Liver (tissue), 7 donors: ENCODE measurements at regions not wholly inside any gene's neighbourhood (a gene's known extent, or its start where the extent isn't known, plus 50 kb on each side); places are given as distances from the start of the nearest gene placed in this dataset.

Experiments used
- DNase-seq: peaks from one replicate; pipeline ENCODE4 v3.0.0-alpha.2; 2017; ENCODE audit warnings: low spot score
- H3K27ac ChIP-seq, 2 donors: one replicate each; pipeline ENCODE4 v1.7.0; 2013; ENCODE audit warnings: inconsistent platforms in 2 of 2, low read length in 2 of 2, control low read depth in 1 of 2, low read depth in 1 of 2, mild to moderate bottlenecking in 1 of 2
- H3K27me3 ChIP-seq, 4 donors: one replicate each; pipeline versions ENCODE4 v1.6.1 to v1.7.0; 2013; ENCODE audit warnings: low read length in 3 of 4, inconsistent platforms in 1 of 4, mild to moderate bottlenecking in 1 of 4, moderate library complexity in 1 of 4; ENCODE audit not compliant: control insufficient read depth in 4 of 4, insufficient read depth in 4 of 4
- H3K36me3 ChIP-seq, 4 donors: one replicate each; pipeline versions ENCODE4 v1.6.1 to v1.7.0; 2013; ENCODE audit warnings: low read length in 3 of 4, mild to moderate bottlenecking in 3 of 4, low read depth in 1 of 4, moderate library complexity in 1 of 4; ENCODE audit not compliant: control insufficient read depth in 4 of 4, insufficient read depth in 3 of 4
- H3K4me1 ChIP-seq, 4 donors: one replicate each; pipeline versions ENCODE4 v1.6.1 to v1.7.0; 2013; ENCODE audit warnings: low read length in 3 of 4, mild to moderate bottlenecking in 3 of 4, moderate library complexity in 1 of 4; ENCODE audit not compliant: control insufficient read depth in 4 of 4, insufficient read depth in 4 of 4
- H3K4me3 ChIP-seq, 3 donors: one replicate each; pipeline versions ENCODE4 v1.6.1 to v1.7.0; 2013; ENCODE audit warnings: low read length in 3 of 3, control low read depth in 1 of 3, low read depth in 1 of 3, mild to moderate bottlenecking in 1 of 3
- H3K9ac ChIP-seq, 2 donors: one replicate each; pipeline ENCODE4 v1.7.0; 2013; ENCODE audit warnings: low read length in 2 of 2, mild to moderate bottlenecking in 2 of 2, moderate library complexity in 2 of 2, control low read depth in 1 of 2, low read depth in 1 of 2
- H3K9me3 ChIP-seq, 4 donors: one replicate each; pipeline versions ENCODE4 v1.6.1 to v1.7.0; 2013; ENCODE audit warnings: low read length in 3 of 4; ENCODE audit not compliant: control insufficient read depth in 4 of 4
- EGR1 ChIP-seq, 2 donors: IDR thresholded peaks; 2 replicates each; pipeline ENCODE4 v1.6.1; 2016 to 2018; ENCODE audit warnings: antibody characterized with exemption in 2 of 2, low read depth in 2 of 2
- GABPA ChIP-seq, 2 donors: IDR thresholded peaks in 1 of 2; conservative IDR thresholded peaks in 1 of 2; 2 replicates each; pipeline ENCODE4 v1.6.1; 2016; ENCODE audit warnings: antibody characterized with exemption in 2 of 2, mild to moderate bottlenecking in 1 of 2, moderate library complexity in 1 of 2
- HNF4A ChIP-seq, 2 donors: conservative IDR thresholded peaks; 2 replicates each; pipeline ENCODE4 v1.6.1; 2016; ENCODE audit warnings: antibody characterized with exemption in 2 of 2, mild to moderate bottlenecking in 2 of 2
- HNF4G ChIP-seq: IDR thresholded peaks from 2 replicates; pipeline ENCODE4 v1.6.1; 2016; ENCODE audit warnings: antibody characterized with exemption
- JUND ChIP-seq, 2 donors: IDR thresholded peaks; 2 replicates each; pipeline ENCODE4 v1.6.1; 2016; ENCODE audit warnings: antibody characterized with exemption in 2 of 2
- MAX ChIP-seq: IDR thresholded peaks from 2 replicates; pipeline ENCODE4 v1.6.1; 2016; ENCODE audit warnings: antibody characterized with exemption
- NR2F2 ChIP-seq: IDR thresholded peaks from 2 replicates; pipeline ENCODE4 v1.6.1; 2016; ENCODE audit warnings: antibody characterized with exemption
- RXRA ChIP-seq, 2 donors: IDR thresholded peaks; 2 replicates each; pipeline ENCODE4 v1.6.1; 2017 to 2018; ENCODE audit warnings: antibody characterized with exemption in 2 of 2, mild to moderate bottlenecking in 1 of 2
- TAF1 ChIP-seq: conservative IDR thresholded peaks from 2 replicates; pipeline ENCODE4 v1.6.1; 2016; ENCODE audit warnings: antibody characterized with exemption, mild to moderate bottlenecking
- WGBS: extraction: QIAGEN DNeasy Blood & Tissue Kit; methylation state at CpG from one replicate; pipeline ENCODE4 v1.1.7; 2013; 5-methylcytosine and 5-hydroxymethylcytosine counted together
- TF ChIP-seq, protein P1 (sequence below): IDR thresholded peaks from 2 replicates; pipeline ENCODE4 v1.6.1; 2016; ENCODE audit warnings: antibody characterized with exemption
- TF ChIP-seq, protein P2 (sequence below): IDR thresholded peaks from 2 replicates; pipeline ENCODE4 v1.6.1; 2016; ENCODE audit warnings: antibody characterized with exemption, mild to moderate bottlenecking
- donor health status: healthy.
- donor health status: healthy.
- donor health status: healthy.
- donor health status: healthy.

- Histone ChIP-seq H3K9ac (no peak overlapping the region), H3K9me3 (no peaks in the 10 kb centered on the region), H3K4me3 (no peak overlapping the region), H3K27ac (no peak overlapping the region), H3K27me3 (no peaks in the 10 kb centered on the region), H3K4me1 (no peaks in the 10 kb centered on the region), H3K36me3 (no peaks in the 10 kb centered on the region)
- DNase-seq, result no peak
- 83% methylated on average over 14 of the region's 14 CpGs for WGBS
- TF ChIP-seq EGR1 (IDR thresholded peaks at IDR 0.05; ENCODE audit: low read depth in 2 of 2), result no peak
Measured at GRCh38 chr18:26642440-26643348, 94.3 kb upstream of the KCTD1 start.

DNA sequence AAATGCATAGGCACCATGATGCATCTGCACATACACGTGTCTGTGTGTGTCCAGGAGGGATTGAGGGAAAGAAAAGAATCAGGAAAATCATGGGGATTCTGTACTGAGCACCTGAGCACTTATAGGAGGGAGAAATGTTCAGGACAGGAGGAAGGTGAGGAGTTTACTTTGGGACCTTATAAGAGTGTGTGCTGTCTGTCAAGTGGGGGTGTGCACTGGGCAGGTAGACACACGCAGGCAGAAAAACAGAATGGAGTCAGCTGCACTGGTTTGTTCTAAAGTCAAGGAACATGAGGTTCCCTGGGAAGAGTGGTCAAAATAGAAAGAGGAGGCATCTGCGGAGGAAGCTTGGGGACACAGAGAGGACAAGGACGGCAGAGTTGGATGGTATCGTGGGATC, 92.2 kb upstream of the KCTD1 start:
- TF ChIP-seq RXRA (IDR thresholded peaks at IDR 0.05), result no peak
- TF ChIP-seq JUND (IDR thresholded peaks at IDR 0.05), result no peak
- TF ChIP-seq HNF4A (conservative IDR thresholded peaks at IDR 0.05), result no peak
- no peak for TF ChIP-seq HNF4G
- TF ChIP-seq NR2F2, result no peak
- TF ChIP-seq, protein P1, sequence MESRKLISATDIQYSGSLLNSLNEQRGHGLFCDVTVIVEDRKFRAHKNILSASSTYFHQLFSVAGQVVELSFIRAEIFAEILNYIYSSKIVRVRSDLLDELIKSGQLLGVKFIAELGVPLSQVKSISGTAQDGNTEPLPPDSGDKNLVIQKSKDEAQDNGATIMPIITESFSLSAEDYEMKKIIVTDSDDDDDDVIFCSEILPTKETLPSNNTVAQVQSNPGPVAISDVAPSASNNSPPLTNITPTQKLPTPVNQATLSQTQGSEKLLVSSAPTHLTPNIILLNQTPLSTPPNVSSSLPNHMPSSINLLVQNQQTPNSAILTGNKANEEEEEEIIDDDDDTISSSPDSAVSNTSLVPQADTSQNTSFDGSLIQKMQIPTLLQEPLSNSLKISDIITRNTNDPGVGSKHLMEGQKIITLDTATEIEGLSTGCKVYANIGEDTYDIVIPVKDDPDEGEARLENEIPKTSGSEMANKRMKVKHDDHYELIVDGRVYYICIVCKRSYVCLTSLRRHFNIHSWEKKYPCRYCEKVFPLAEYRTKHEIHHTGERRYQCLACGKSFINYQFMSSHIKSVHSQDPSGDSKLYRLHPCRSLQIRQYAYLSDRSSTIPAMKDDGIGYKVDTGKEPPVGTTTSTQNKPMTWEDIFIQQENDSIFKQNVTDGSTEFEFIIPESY, result no peak
- TF ChIP-seq, protein P2, sequence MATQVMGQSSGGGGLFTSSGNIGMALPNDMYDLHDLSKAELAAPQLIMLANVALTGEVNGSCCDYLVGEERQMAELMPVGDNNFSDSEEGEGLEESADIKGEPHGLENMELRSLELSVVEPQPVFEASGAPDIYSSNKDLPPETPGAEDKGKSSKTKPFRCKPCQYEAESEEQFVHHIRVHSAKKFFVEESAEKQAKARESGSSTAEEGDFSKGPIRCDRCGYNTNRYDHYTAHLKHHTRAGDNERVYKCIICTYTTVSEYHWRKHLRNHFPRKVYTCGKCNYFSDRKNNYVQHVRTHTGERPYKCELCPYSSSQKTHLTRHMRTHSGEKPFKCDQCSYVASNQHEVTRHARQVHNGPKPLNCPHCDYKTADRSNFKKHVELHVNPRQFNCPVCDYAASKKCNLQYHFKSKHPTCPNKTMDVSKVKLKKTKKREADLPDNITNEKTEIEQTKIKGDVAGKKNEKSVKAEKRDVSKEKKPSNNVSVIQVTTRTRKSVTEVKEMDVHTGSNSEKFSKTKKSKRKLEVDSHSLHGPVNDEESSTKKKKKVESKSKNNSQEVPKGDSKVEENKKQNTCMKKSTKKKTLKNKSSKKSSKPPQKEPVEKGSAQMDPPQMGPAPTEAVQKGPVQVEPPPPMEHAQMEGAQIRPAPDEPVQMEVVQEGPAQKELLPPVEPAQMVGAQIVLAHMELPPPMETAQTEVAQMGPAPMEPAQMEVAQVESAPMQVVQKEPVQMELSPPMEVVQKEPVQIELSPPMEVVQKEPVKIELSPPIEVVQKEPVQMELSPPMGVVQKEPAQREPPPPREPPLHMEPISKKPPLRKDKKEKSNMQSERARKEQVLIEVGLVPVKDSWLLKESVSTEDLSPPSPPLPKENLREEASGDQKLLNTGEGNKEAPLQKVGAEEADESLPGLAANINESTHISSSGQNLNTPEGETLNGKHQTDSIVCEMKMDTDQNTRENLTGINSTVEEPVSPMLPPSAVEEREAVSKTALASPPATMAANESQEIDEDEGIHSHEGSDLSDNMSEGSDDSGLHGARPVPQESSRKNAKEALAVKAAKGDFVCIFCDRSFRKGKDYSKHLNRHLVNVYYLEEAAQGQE, result no peak
- TF ChIP-seq EGR1 (IDR thresholded peaks at IDR 0.05; ENCODE audit: low read depth in 2 of 2), result no peak
- no peak for TF ChIP-seq MAX
- no peak for TF ChIP-seq GABPA (IDR thresholded peaks at IDR 0.05 in 1 of 2, conservative IDR thresholded peaks at IDR 0.05 in 1 of 2)
- no peak for TF ChIP-seq TAF1
- H3K4me1 ChIP-seq, result no peaks in the 10 kb centered on the region
- no peak overlapping the region for H3K27ac ChIP-seq
- 94% methylated on average over 5 of the region's 5 CpGs for WGBS
- no peaks in the 10 kb centered on the region for H3K36me3 ChIP-seq
- H3K9ac ChIP-seq, result no peak overlapping the region
- H3K9me3 ChIP-seq, result no peaks in the 10 kb centered on the region
- no peak overlapping the region for H3K4me3 ChIP-seq
- H3K27me3 ChIP-seq, result no peaks in the 10 kb centered on the region
- no peak for DNase-seq

DNA sequence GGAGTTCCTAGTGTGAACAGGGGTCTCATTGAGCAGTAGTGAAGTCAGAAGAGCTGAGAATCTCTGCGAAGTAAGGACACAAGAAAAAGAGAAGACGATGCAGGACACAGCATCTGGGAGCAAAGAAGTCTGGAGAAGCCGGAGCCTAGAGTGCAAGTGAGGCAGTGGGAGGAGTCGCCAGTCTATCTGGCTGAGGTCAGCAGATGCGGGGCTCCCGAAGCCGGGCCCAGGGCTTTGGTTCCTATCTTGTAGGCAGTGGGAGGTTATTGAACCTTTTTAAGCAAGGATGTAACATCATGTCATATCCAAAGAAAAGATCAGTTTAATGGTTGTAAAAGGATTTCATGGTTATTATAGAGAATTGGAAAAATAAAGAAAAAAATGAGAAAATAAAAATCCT, 90.8 kb upstream of the KCTD1 start:
- Histone ChIP-seq H3K4me3 (no peak overlapping the region), H3K36me3 (no peaks in the 10 kb centered on the region), H3K9ac (no peak overlapping the region), H3K9me3 (no peaks in the 10 kb centered on the region), H3K4me1 (no peaks in the 10 kb centered on the region), H3K27ac (no peak overlapping the region), H3K27me3 (no peaks in the 10 kb centered on the region)
- 85% methylated on average over 7 of the region's 7 CpGs for WGBS
- DNase-seq, result no peak
- TF ChIP-seq NR2F2, result no peak
